ENCODE measurements at regions not wholly inside any gene's neighbourhood (a gene's known extent, or its start where the extent isn't known, plus 50 kb on each side); places are given as distances from the start of the nearest gene placed in this dataset.

DNA sequence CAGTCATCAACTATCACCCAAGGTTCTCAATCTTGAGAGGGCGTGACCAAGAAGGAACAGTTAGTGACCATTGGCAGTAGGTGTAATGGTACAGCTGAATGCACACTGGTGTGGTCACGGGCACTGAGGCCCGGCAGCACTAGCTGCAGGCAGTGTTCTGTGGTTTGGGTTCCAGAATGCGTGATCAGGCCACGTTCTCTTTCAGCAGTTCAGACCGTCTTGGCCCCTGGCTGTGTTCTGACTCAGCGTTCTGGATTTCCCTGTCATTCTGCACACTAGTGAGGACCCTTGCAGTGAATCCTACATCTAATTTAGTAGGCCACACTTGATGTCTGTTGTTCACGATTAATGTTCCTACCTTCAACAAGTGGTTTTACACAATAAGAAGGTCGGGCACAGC is 220.5 kb upstream of the SLCO3A1 start:
- Histone ChIP-seq H3K27ac (ENCODE audit: low read depth) (no peak overlapping the region), H3K4me2 (no peak overlapping the region), H3K27me3 (ENCODE audit: insufficient read depth) (no peaks in the 10 kb centered on the region), H3K4me1 (ENCODE audit: insufficient read depth) (no peaks in the 10 kb centered on the region), H4K20me1 (replicated peaks; ENCODE audit: insufficient read depth) (no peaks in the 10 kb centered on the region), H3K79me2 (replicated peaks; ENCODE audit: insufficient read depth) (no peaks in the 10 kb centered on the region), H3K36me3 (ENCODE audit: insufficient read depth) (no peaks in the 10 kb centered on the region; the same call in 1 of the 2 replicates), H3K9me2 (ENCODE audit: insufficient read depth) (peaks cover 1% of the 10 kb centered on the region; the same call in 1 of the 2 replicates), H3F3A (replicated peaks; ENCODE audit: low read depth) (no peaks in the 10 kb centered on the region), H2AFZ (no peak overlapping the region), H3K4me3 (no peak overlapping the region)
- no peak overlapping the region for H3K27ac Mint-ChIP-seq
- DNase-seq (ENCODE audit: low spot score) (no peak), ATAC-seq (no peak)
- no peak overlapping the region for H3K4me3 Mint-ChIP-seq
- TF ChIP-seq EZH2 (IDR thresholded peaks at IDR 0.05; ENCODE audit: low read depth, unreplicated experiment) (no peak), JUNB (IDR thresholded peaks at IDR 0.05; ENCODE audit: unreplicated experiment) (no peak), NANOG (IDR thresholded peaks at IDR 0.05; ENCODE audit: borderline replicate concordance) (no peak), REST (IDR thresholded peaks at IDR 0.05; ENCODE audit: unreplicated experiment) (no peak), STAT1 (IDR thresholded peaks at IDR 0.05; ENCODE audit: unreplicated experiment) (no peak), ZNF114 (CRISPR knock-in tag; IDR thresholded peaks at IDR 0.05) (no peak), ZNF331 (CRISPR knock-in tag; IDR thresholded peaks at IDR 0.05; ENCODE audit: low read depth) (no peak), POLR2AphosphoS5 (IDR thresholded peaks at IDR 0.05; ENCODE audit: low read depth) (no peak)
- TF ChIP-seq, protein P1, sequence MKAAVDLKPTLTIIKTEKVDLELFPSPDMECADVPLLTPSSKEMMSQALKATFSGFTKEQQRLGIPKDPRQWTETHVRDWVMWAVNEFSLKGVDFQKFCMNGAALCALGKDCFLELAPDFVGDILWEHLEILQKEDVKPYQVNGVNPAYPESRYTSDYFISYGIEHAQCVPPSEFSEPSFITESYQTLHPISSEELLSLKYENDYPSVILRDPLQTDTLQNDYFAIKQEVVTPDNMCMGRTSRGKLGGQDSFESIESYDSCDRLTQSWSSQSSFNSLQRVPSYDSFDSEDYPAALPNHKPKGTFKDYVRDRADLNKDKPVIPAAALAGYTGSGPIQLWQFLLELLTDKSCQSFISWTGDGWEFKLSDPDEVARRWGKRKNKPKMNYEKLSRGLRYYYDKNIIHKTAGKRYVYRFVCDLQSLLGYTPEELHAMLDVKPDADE (IDR thresholded peaks at IDR 0.05) = no peak
- TF ChIP-seq, protein P2, sequence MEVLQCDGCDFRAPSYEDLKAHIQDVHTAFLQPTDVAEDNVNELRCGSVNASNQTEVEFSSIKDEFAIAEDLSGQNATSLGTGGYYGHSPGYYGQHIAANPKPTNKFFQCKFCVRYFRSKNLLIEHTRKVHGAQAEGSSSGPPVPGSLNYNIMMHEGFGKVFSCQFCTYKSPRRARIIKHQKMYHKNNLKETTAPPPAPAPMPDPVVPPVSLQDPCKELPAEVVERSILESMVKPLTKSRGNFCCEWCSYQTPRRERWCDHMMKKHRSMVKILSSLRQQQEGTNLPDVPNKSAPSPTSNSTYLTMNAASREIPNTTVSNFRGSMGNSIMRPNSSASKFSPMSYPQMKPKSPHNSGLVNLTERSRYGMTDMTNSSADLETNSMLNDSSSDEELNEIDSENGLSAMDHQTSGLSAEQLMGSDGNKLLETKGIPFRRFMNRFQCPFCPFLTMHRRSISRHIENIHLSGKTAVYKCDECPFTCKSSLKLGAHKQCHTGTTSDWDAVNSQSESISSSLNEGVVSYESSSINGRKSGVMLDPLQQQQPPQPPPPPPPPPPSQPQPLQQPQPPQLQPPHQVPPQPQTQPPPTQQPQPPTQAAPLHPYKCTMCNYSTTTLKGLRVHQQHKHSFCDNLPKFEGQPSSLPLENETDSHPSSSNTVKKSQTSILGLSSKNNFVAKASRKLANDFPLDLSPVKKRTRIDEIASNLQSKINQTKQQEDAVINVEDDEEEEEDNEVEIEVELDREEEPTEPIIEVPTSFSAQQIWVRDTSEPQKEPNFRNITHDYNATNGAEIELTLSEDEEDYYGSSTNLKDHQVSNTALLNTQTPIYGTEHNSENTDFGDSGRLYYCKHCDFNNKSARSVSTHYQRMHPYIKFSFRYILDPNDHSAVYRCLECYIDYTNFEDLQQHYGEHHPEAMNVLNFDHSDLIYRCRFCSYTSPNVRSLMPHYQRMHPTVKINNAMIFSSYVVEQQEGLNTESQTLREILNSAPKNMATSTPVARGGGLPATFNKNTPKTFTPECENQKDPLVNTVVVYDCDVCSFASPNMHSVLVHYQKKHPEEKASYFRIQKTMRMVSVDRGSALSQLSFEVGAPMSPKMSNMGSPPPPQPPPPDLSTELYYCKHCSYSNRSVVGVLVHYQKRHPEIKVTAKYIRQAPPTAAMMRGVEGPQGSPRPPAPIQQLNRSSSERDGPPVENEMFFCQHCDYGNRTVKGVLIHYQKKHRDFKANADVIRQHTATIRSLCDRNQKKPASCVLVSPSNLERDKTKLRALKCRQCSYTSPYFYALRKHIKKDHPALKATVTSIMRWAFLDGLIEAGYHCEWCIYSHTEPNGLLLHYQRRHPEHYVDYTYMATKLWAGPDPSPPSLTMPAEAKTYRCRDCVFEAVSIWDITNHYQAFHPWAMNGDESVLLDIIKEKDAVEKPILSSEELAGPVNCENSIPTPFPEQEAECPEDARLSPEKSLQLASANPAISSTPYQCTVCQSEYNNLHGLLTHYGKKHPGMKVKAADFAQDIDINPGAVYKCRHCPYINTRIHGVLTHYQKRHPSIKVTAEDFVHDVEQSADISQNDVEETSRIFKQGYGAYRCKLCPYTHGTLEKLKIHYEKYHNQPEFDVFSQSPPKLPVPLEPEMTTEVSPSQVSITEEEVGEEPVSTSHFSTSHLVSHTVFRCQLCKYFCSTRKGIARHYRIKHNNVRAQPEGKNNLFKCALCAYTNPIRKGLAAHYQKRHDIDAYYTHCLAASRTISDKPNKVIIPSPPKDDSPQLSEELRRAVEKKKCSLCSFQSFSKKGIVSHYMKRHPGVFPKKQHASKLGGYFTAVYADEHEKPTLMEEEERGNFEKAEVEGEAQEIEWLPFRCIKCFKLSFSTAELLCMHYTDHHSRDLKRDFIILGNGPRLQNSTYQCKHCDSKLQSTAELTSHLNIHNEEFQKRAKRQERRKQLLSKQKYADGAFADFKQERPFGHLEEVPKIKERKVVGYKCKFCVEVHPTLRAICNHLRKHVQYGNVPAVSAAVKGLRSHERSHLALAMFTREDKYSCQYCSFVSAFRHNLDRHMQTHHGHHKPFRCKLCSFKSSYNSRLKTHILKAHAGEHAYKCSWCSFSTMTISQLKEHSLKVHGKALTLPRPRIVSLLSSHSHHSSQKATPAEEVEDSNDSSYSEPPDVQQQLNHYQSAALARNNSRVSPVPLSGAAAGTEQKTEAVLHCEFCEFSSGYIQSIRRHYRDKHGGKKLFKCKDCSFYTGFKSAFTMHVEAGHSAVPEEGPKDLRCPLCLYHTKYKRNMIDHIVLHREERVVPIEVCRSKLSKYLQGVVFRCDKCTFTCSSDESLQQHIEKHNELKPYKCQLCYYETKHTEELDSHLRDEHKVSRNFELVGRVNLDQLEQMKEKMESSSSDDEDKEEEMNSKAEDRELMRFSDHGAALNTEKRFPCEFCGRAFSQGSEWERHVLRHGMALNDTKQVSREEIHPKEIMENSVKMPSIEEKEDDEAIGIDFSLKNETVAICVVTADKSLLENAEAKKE (CRISPR knock-in tag; IDR thresholded peaks at IDR 0.05) = no peak
- TF ChIP-seq, protein P3, sequence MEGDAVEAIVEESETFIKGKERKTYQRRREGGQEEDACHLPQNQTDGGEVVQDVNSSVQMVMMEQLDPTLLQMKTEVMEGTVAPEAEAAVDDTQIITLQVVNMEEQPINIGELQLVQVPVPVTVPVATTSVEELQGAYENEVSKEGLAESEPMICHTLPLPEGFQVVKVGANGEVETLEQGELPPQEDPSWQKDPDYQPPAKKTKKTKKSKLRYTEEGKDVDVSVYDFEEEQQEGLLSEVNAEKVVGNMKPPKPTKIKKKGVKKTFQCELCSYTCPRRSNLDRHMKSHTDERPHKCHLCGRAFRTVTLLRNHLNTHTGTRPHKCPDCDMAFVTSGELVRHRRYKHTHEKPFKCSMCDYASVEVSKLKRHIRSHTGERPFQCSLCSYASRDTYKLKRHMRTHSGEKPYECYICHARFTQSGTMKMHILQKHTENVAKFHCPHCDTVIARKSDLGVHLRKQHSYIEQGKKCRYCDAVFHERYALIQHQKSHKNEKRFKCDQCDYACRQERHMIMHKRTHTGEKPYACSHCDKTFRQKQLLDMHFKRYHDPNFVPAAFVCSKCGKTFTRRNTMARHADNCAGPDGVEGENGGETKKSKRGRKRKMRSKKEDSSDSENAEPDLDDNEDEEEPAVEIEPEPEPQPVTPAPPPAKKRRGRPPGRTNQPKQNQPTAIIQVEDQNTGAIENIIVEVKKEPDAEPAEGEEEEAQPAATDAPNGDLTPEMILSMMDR (conservative IDR thresholded peaks at IDR 0.05; ENCODE audit: low read depth in 2 of 2) = no peak
- H3K27me3 Mint-ChIP-seq (ENCODE audit: insufficient read depth, low read depth, poor library complexity) = no peaks in the 10 kb centered on the region
- no peaks in the 10 kb centered on the region; the same call in 2 of the 3 replicates for H3K9me3 Mint-ChIP-seq
- peaks cover 2% of the 10 kb centered on the region; the same call in 1 of the 3 replicates for H3K36me3 Mint-ChIP-seq (ENCODE audit: low read depth)
- peaks cover 7% of the 10 kb centered on the region; the same call in 2 of the 3 replicates for H3K4me1 Mint-ChIP-seq
